Glomerular visceral epithelial cell (primary cell): ENCODE measurements at regions not wholly inside any gene's neighbourhood (a gene's known extent, or its start where the extent isn't known, plus 50 kb on each side); places are given as distances from the start of the nearest gene placed in this dataset.

ENCODE experiments used
- DNase-seq: peaks from one replicate; pipeline ENCODE4 v3.0.0-alpha.2; 2016; ENCODE audit errors: extremely low spot score

- no peak for DNase-seq
Observed at GRCh38 chr6:126529637-126530362, 189.9 kb downstream of the CENPW start.

- DNase-seq = no peak
Observed at GRCh38 chr6:126530775-126531174, 190.9 kb downstream of the CENPW start.

GRCh38 chr6:126531286-126531685, 191.4 kb downstream of the CENPW start:
- no peak for DNase-seq

- DNase-seq = no peak
Observed at GRCh38 chr6:126531840-126532239, 191.9 kb downstream of the CENPW start.

- DNase-seq = no peak
Observed at GRCh38 chr6:126534401-126534800, 194.5 kb downstream of the CENPW start.

- DNase-seq = no peak
Observed at GRCh38 chr6:126535138-126535537, 195.2 kb downstream of the CENPW start.

GRCh38 chr6:126535595-126535994, 195.7 kb downstream of the CENPW start:
- no peak for DNase-seq

- no peak for DNase-seq
Observed at GRCh38 chr6:126537061-126537816, 197.3 kb downstream of the CENPW start.

GRCh38 chr6:126539022-126539421, 199.1 kb downstream of the CENPW start:
- peak; percentile 49 for DNase-seq

- no peak for DNase-seq
Observed at GRCh38 chr6:126540161-126540560, 200.2 kb downstream of the CENPW start.

- no peak for DNase-seq
Observed at GRCh38 chr6:126541806-126542491, 202.0 kb downstream of the CENPW start.

GRCh38 chr6:126546541-126547120, 206.7 kb downstream of the CENPW start:
- no peak for DNase-seq

- DNase-seq = no peak
Observed at GRCh38 chr6:126548300-126548699, 208.4 kb downstream of the CENPW start.

GRCh38 chr6:126550323-126550722, 210.4 kb downstream of the CENPW start:
- DNase-seq = no peak

- DNase-seq = no peak
Observed at GRCh38 chr6:126551832-126552231, 211.9 kb downstream of the CENPW start.

GRCh38 chr6:126553854-126554253, 213.9 kb downstream of the CENPW start:
- DNase-seq = no peak

- no peak for DNase-seq
Observed at GRCh38 chr6:126570507-126570906, 230.6 kb downstream of the CENPW start.

- no peak for DNase-seq
Observed at GRCh38 chr6:126574301-126574700, 234.4 kb downstream of the CENPW start.

GRCh38 chr6:126581316-126581715, 241.4 kb downstream of the CENPW start:
- DNase-seq = no peak

GRCh38 chr6:126600258-126600916, 260.5 kb downstream of the CENPW start:
- DNase-seq = no peak

- DNase-seq = no peak
Observed at GRCh38 chr6:126603410-126603809, 263.5 kb downstream of the CENPW start.

- no peak for DNase-seq
Observed at GRCh38 chr6:126605089-126605488, 265.2 kb downstream of the CENPW start.
